GM12878 (cell line): ENCODE measurements at regions not wholly inside any gene's neighbourhood (a gene's known extent, or its start where the extent isn't known, plus 50 kb on each side); places are given as distances from the start of the nearest gene placed in this dataset.

Experiments
- ATAC-seq: fragments of 200-7000 bp; cut with Tn5 transposase; 3 replicates; pipeline ENCODE4 v1.9.1; 2020; ENCODE audit warnings: mild to moderate bottlenecking, moderate library complexity
- BruUV-seq: library from RNA; stranded (reverse); fragments of 400-500 nt; replicated peaks from 2 replicates; lab custom pipeline; 2021; lab: Mats Ljungman, UMichigan
- CTCF ChIA-PET: fragments of 300-600 bp; sonication (Branson Sonifier 250); formaldehyde crosslinking; extraction: SDS; loops from one replicate; lab custom pipeline; 2021; ENCODE audit warnings: inconsistent platforms; lab: Yijun Ruan, JAX
- POLR2A ChIA-PET: fragments of 350-600 bp; formaldehyde crosslinking; extraction: SDS; loops from one replicate; lab custom pipeline; 2021; ENCODE audit warnings: inconsistent platforms; lab: Charles Lee
- RAD21 ChIA-PET: fragments of 300-600 bp; sonication (Branson Sonifier 250); formaldehyde crosslinking; loops from one replicate; lab custom pipeline; 2023; ENCODE audit warnings: antibody characterized with exemption; ENCODE audit not compliant: unreplicated experiment; lab: Charles Lee
- SMC1A ChIA-PET: fragments of 300-600 bp; sonication (Branson Sonifier 250); formaldehyde crosslinking; loops from one replicate; lab custom pipeline; 2023; ENCODE audit not compliant: unreplicated experiment, uncharacterized antibody; lab: Charles Lee
- DNase-seq: peaks from one replicate; pipeline ENCODE4 v3.0.0-alpha.2; 2011; ENCODE audit warnings: low read depth, low spot score
- FAIRE-seq: peaks from 3 replicates; lab custom pipeline; 2011; peaks lifted over from hg19 to GRCh38; lab: Jason Lieb, UNC
- H2AFZ ChIP-seq: 2 replicates; pipeline ENCODE4 v1.6.0; 2011; ENCODE audit warnings: low read depth, low read length, control low read depth; ENCODE audit not compliant: control insufficient read depth
- H3K27ac ChIP-seq: 2 replicates; pipeline ENCODE4 v1.5.1; 2011; ENCODE audit warnings: control low read depth; ENCODE audit not compliant: control insufficient read depth, insufficient read depth
- H3K27me3 ChIP-seq, 2 experiments: replicated peaks in 1 of 2; 2 replicates each; pipeline versions ENCODE4 v1.6.0 to v1.6.1; 2011; ENCODE audit warnings: low read length in 1 of 2; ENCODE audit not compliant: control insufficient read depth in 2 of 2, insufficient read depth in 2 of 2
- H3K36me3 ChIP-seq, 2 experiments: 2 replicates each; pipeline ENCODE4 v1.5.1; 2011; ENCODE audit warnings: low read length in 1 of 2; ENCODE audit not compliant: control insufficient read depth in 2 of 2, insufficient read depth in 2 of 2
- H3K4me1 ChIP-seq: 2 replicates; pipeline ENCODE4 v1.6.1; 2011; ENCODE audit warnings: mild to moderate bottlenecking, low read length, moderate library complexity, mixed read lengths; ENCODE audit not compliant: control insufficient read depth, insufficient read depth
- H3K4me2 ChIP-seq: 2 replicates; pipeline ENCODE4 v1.6.0; 2011; ENCODE audit warnings: control low read depth; ENCODE audit not compliant: control insufficient read depth, insufficient read depth
- H3K4me3 ChIP-seq: fragments of 200-600 bp; sonication (generic); 2 replicates; pipeline ENCODE4 v1.5.1; 2016
- H3K79me2 ChIP-seq: 2 replicates; pipeline ENCODE4 v1.6.0; 2011; ENCODE audit warnings: low read length; ENCODE audit not compliant: control insufficient read depth, insufficient read depth
- H3K9ac ChIP-seq: 2 replicates; pipeline ENCODE4 v1.8.0; 2011; ENCODE audit warnings: low read length, control low read depth, mixed read lengths; ENCODE audit not compliant: control insufficient read depth, insufficient read depth
- H3K9me3 ChIP-seq: replicated peaks from 3 replicates; pipeline ENCODE4 v1.5.1; 2011; ENCODE audit warnings: mild to moderate bottlenecking, low read length; ENCODE audit not compliant: control insufficient read depth, insufficient read depth
- H4K20me1 ChIP-seq: 2 replicates; pipeline ENCODE4 v1.6.0; 2011; ENCODE audit not compliant: control insufficient read depth, insufficient read depth
- ASH2L ChIP-seq: fragments of 300-600, 200-600 bp; sonication (generic); IDR thresholded peaks from 2 replicates; pipeline ENCODE4 v1.6.1; 2017; ENCODE audit warnings: low read depth, mild to moderate bottlenecking, borderline replicate concordance
- BCL11A ChIP-seq: IDR thresholded peaks from 2 replicates; pipeline ENCODE4 v1.6.1; 2011; ENCODE audit warnings: low read depth, low read length
- BHLHE40 ChIP-seq, 2 experiments: fragments of 450-650 bp in 1 of 2; IDR thresholded peaks; 2 replicates each; pipeline ENCODE4 v1.6.1; 2011 to 2017; ENCODE audit warnings: low read depth in 2 of 2, borderline replicate concordance in 1 of 2, improper control_type of control experiment in 1 of 2, low read length in 1 of 2, mild to moderate bottlenecking in 1 of 2
- BMI1 ChIP-seq: fragments of 450-650 bp; IDR thresholded peaks from 2 replicates; pipeline ENCODE4 v1.6.1; 2016; ENCODE audit warnings: mild to moderate bottlenecking, moderate library complexity, borderline replicate concordance
- BRCA1 ChIP-seq: IDR thresholded peaks from 2 replicates; pipeline ENCODE4 v1.6.1; 2011; ENCODE audit warnings: low read depth, low read length, improper control_type of control experiment
- CREB1 ChIP-seq: IDR thresholded peaks from 2 replicates; pipeline ENCODE4 v1.6.1; 2012; ENCODE audit warnings: low read depth, mild to moderate bottlenecking, inconsistent platforms
- E2F8 ChIP-seq: fragments of 450-650 bp; IDR thresholded peaks from 2 replicates; pipeline ENCODE4 v1.6.1; 2018; ENCODE audit warnings: mild to moderate bottlenecking, low read depth, moderate library complexity; ENCODE audit not compliant: partially characterized antibody
- NFXL1 ChIP-seq: fragments of 450-650 bp; IDR thresholded peaks from 2 replicates; pipeline ENCODE4 v1.6.1; 2017; ENCODE audit warnings: antibody characterized with exemption, mild to moderate bottlenecking, borderline replicate concordance
- PAX5 ChIP-seq: IDR thresholded peaks from 2 replicates; pipeline ENCODE4 v1.6.1; 2011; ENCODE audit warnings: low read depth, low read length, borderline replicate concordance
- PBX3 ChIP-seq: IDR thresholded peaks from 2 replicates; pipeline ENCODE4 v1.6.1; 2011; ENCODE audit warnings: mild to moderate bottlenecking, low read depth, low read length, moderate library complexity; ENCODE audit not compliant: insufficient replicate concordance
- RAD21 ChIP-seq: IDR thresholded peaks from 2 replicates; pipeline ENCODE4 v1.6.1; 2011; ENCODE audit warnings: mild to moderate bottlenecking, low read depth, low read length, moderate library complexity; ENCODE audit not compliant: insufficient read depth
- SMAD1 ChIP-seq: fragments of 450-650 bp; IDR thresholded peaks from 2 replicates; pipeline ENCODE4 v1.6.1; 2018; ENCODE audit warnings: mild to moderate bottlenecking, low read depth; ENCODE audit not compliant: partially characterized antibody
- SMC3 ChIP-seq: IDR thresholded peaks from 2 replicates; pipeline ENCODE4 v1.6.1; 2011; ENCODE audit warnings: low read length, improper control_type of control experiment, borderline replicate concordance
- SP1 ChIP-seq: IDR thresholded peaks from one replicate; pipeline ENCODE4 v1.6.1; 2011; ENCODE audit warnings: low read depth, low read length
- SPI1 ChIP-seq: IDR thresholded peaks from 2 replicates; pipeline ENCODE4 v1.6.1; 2011; ENCODE audit warnings: low read depth, mild to moderate bottlenecking, low read length, moderate library complexity, borderline replicate concordance; ENCODE audit not compliant: insufficient read depth
- YY1 ChIP-seq: IDR thresholded peaks from 2 replicates; pipeline ENCODE4 v1.6.1; 2011; ENCODE audit warnings: low read depth, mild to moderate bottlenecking, low read length
- ZNF274 ChIP-seq: IDR thresholded peaks from one replicate; pipeline ENCODE4 v1.8.0; 2011; ENCODE audit not compliant: insufficient read length, insufficient read depth
- ZNF384 ChIP-seq: IDR thresholded peaks from 2 replicates; pipeline ENCODE4 v1.6.1; 2012; ENCODE audit warnings: low read depth, mild to moderate bottlenecking, low read length, improper control_type of control experiment, borderline replicate concordance
- ZNF622 ChIP-seq: fragments of 450-650 bp; IDR thresholded peaks from 2 replicates; pipeline ENCODE4 v1.6.1; 2017; ENCODE audit warnings: mild to moderate bottlenecking, inconsistent platforms
- WGBS: methylation state at CpG from one replicate; pipeline ENCODE4 v1.1.6; 2016; ENCODE audit warnings: low lambda C conversion rate; ENCODE audit not compliant: insufficient replicate concordance, insufficient coverage; ENCODE audit errors: missing lambda C conversion rate; 5-methylcytosine and 5-hydroxymethylcytosine counted together
- in situ Hi-C: fragments of 300-500 bp; cut with MboI; formaldehyde crosslinking; loops from 9 replicates; pipeline ENCODE4 v1.14.3; 2018; ENCODE audit warnings: mixed read lengths
- intact Hi-C: fragments of 100-400 bp; cut with micrococcal nuclease; formaldehyde crosslinking; loops from one replicate; pipeline ENCODE4 v1.14.2; 2022; ENCODE audit not compliant: unreplicated experiment

DNA sequence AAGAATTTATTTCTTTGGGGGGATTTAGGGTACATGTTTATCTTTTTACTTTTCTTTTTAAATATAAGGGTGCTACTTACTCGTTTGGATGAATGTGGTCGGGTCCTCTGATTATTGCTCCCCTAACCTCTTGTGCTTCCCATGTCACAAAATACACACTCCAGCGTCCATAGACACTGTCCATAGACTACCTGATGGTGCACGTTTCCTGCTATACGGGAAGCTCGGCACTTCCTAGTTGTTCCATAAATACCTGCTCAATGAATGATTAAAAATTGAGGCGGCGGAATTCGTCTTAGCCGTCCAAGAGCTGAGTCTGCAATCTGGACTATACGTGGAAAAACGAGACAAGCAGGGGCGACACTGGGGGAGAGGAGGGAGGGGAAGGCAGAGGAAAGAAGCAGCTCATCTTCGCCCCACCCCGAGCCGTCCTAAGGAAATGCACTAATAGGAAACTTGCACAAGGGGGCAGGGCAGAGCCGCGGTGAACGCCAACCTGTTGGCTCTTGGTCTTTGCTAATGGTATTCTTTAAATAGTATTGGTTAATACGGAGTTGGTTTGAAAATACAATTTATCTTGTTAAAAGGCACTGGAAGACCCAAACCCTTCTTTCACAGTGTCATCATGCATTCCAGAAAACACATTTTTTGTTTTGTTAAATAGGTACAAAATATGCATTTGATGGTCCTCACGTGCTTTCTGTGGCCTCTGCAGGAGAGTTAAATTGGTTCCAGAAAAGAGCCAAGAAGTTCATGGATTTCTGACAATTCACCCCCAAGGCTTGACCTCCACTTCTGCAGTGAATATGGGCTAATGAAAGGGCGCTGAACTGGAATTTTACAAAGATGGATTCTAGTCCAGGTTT lies 73.0 kb upstream of the KCTD1 start (continued):
- no peak for TF ChIP-seq BCL11A
- TF ChIP-seq RAD21: peak; percentile 76
- TF ChIP-seq BRCA1: no peak
- TF ChIP-seq SMC3: peak; percentile 73
- TF ChIP-seq SP1: no peak
- no peak for TF ChIP-seq PBX3
- no peak for TF ChIP-seq BMI1
- 0 out of 2 replicates have a peak, but pooled peaks have one; percentile 16 for TF ChIP-seq YY1
- no peak for TF ChIP-seq NFXL1
- no peak for TF ChIP-seq SMAD1

GRCh38 chr18:26619350-26619749 lies 71.0 kb upstream of the KCTD1 start:
- BruUV-seq: no TSS peak
- Histone ChIP-seq H4K20me1 (no peaks in the 10 kb centered on the region), H3K79me2 (no peaks in the 10 kb centered on the region), H3K27ac (no peak overlapping the region), H3K27me3 (no peaks in the 10 kb centered on the region), H3K9me3 (peaks cover 7% of the 10 kb centered on the region; the same call in 2 of the 3 replicates), H3K4me1 (no peaks in the 10 kb centered on the region), H3K4me3 (no peak overlapping the region), H3K4me2 (no peak overlapping the region), H3K9ac (no peak overlapping the region), H3K36me3 (no peaks in the 10 kb centered on the region), H2AFZ (no peak overlapping the region)
- ChIA-PET CTCF (interaction anchor here (0.9 to 4.0 kb wide), 3 partner anchors 9 to 980 kb away, joined by 3 to 27 read pairs (median 3); no protein-coding TSS in a partner anchor), POLR2A (no interaction called here), RAD21 (interaction anchor here (0.6 to 0.7 kb wide), 2 partner anchors 66 to 214 kb away, joined by 3 to 5 read pairs; no protein-coding TSS in a partner anchor), SMC1A (interaction anchor here (1.0 to 1.7 kb wide), 3 partner anchors 15 to 235 kb away, joined by 3 to 4 read pairs (median 3); no protein-coding TSS in a partner anchor)
- intact Hi-C loops (no loop called here), in situ Hi-C loops (no loop called here)
- WGBS: 46% methylated on average over 6 of the region's 6 CpGs
- no peak for ATAC-seq
- no peak for FAIRE-seq
- no peak for DNase-seq
- TF ChIP-seq ZNF274 (no peak), ASH2L (no peak), ZNF622 (no peak), ZNF384 (no peak), SPI1 (no peak), E2F8 (no peak), PAX5 (no peak), BHLHE40 (IDR thresholded peaks at IDR 0.05; ENCODE audit: borderline replicate concordance in 1 of 2, low read depth in 2 of 2, low read length in 1 of 2) (no peak), CREB1 (no peak)
